HPDE6-E6E7 (cell line): ENCODE measurements at regions not wholly inside any gene's neighbourhood (a gene's known extent, or its start where the extent isn't known, plus 50 kb on each side); places are given as distances from the start of the nearest gene placed in this dataset.
"Not testable (repeated sequence)": the region's sequence is repeated elsewhere in the genome, so short reads cannot be mapped to it uniquely, and the experiment has no call there.

Source experiments
- DNase-seq: peaks from one replicate; pipeline ENCODE4 v3.0.0; 2011; ENCODE audit warnings: missing footprints; ENCODE audit errors: extremely low spot score

DNA sequence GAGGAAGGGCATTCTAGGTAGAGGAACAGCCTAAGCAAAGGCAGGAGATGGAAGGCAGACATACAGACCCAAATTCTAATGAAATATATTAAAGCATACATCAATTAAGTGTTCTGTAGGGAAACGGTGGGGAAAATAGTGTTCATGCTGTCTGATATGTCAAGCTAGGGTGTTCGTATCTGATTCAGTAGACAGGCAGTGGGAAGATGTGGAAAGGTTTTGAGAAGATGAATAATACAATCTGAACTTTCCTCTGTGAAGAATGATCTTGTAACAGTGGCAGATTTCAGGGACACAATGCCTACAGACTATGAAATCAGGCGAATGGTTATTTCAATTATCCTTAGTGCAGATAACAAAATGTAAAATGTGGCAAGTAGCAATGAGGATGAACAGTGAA, 594.2 kb downstream of the KCTD12 start:
- no peak for DNase-seq

DNA sequence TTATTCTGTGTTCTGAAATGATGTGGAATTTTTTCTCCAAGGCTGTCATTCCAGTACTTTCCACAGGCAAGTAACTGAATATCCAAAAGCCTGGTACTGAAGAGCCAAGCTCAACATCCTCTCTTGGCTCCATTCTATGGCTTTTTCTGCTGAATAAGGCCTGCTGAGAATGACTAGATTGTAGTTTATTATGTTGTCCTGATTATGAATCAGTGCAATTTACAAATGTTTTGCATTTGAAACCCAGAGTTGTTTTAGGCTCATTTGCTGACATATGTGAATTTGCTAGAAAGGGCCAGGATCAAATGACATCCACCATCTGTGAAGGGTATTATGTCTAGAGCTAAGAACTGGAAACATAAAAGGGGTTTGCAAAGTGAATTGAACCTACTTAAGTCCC, 596.6 kb downstream of the KCTD12 start:
- no peak for DNase-seq

DNA sequence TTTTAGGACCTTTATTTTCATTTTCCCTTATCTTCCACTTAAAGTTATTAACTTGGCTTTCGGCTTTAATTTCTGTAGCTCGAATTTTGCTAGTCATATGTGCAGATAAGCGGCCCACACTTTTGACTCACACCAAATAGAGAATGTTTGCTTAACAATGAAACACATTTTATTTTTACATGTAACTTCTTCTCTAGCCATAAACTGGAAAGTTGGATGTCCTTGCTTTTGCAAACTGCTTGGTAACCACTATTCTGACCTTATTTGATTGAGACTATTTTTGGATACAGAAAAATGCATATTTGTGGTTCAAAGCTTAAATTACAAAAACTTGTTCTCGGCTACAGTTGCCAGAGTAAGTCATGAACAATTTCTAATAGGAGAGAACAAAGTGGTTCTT, 600.0 kb downstream of the KCTD12 start:
- no peak for DNase-seq

GRCh38 chr13:76285463-76285862, 600.7 kb downstream of the KCTD12 start:
- DNase-seq: no peak

- not testable (repeated sequence) for DNase-seq
Measured at GRCh38 chr13:76279766-76280165, 606.4 kb downstream of the KCTD12 start.

DNA sequence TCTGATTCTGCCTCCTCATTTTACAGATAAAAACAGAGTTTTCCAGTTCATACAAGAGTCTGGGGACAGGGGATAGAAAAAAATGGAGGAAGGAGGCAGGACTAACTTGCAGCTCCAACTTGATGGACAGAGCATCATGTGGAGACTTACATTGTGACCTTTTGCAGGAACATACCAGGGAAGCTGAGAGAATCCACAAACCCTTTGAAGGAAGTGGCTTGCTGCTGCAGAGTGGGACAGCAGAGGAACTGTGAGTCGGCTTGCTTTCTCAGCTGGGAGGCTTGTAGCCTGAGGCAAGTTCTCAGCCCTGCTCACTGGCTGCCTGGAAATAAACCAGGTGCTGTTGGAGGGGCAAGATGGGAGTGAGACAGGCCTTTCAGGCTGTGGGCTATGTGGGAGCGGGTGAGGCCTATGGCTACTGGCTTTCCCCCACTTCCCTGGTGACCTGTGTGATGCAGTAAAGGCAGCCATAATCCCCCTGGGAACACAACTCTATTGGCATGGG, 614.4 kb downstream of the KCTD12 start:
- DNase-seq: no peak

DNA sequence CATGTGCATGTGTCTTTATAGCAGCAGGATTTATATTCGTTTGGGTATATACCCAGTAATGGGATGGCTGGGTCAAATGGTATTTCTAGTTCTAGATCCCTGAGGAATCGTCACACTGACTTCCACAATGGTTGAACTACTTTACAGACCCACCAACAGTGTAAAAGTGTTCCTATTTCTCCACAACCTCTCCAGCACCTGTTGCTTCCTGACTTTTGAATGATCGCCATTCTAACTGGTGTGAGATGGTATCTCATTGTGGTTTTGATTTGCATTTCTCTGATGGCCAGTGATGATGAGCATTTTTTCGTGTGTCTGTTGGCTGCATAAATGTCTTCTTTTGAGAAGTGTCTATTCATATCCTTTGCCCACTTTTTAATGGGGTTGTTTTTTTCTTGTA, 617.9 kb downstream of the KCTD12 start:
- DNase-seq: not testable (repeated sequence)

DNA sequence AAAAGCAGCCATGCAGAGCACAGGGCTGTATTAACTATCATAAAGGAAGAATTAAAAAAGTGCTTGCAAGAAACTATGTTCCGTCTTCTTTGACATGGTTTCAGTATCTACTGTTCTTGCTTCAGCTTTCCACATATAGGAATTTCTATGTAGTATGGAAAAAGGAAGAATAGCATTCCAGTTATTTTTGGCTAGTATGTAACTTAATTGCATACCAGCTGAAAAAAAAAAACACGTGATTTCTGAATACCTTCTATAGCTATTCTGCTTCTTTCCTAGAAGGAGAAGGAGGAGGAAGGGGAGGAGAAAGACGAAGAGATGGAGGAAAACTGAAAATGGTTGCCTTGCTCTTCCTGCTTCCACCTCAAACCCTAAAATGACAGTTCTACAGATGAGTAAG, 619.0 kb downstream of the KCTD12 start:
- DNase-seq: no peak

GRCh38 chr13:76266561-76266960, 619.6 kb downstream of the KCTD12 start:
- DNase-seq: no peak

DNA sequence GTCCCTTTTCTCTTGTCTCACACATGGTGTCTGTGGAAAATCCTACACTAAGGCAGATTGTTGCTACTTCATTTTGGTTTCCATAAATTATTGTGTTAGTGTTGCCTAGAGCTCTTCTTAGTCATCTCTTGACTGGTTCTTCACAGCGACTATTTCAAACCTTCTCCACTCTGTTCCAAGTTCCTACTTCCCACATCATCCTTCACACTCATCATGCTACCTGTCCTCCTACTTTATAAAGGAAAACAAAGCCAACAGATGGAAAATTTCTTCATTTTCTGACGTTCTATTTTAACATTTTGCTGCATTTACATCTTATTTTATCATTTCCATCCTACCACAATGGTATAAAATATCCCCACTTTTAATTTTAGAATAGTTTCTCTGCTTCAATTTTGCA, 614.1 kb downstream of the LMO7 start:
- no peak for DNase-seq

- no peak for DNase-seq
Measured at GRCh38 chr13:76245920-76246319, 609.8 kb downstream of the LMO7 start.

DNA sequence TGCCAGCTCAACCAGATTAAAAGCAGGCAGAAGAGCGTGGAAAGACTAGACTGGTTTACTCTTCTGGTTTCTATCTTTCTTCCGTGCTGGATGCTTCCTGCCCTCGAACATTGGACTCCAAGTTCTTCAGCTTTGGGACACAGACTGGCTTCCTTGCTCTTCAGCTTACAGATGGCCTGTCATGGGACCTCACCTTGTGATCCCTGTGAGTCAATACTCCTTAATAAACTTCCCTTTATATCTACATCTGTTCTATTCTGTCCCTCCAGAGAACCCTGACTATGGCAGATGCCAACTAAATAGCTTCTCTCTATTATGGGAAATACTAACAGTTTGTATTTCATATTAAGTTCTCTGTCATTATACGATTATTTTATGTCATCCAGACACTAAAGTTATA, 609.1 kb downstream of the LMO7 start:
- DNase-seq: no peak

- DNase-seq: not testable (repeated sequence)
Measured at GRCh38 chr13:76243120-76243519, 607.0 kb downstream of the LMO7 start.

DNA sequence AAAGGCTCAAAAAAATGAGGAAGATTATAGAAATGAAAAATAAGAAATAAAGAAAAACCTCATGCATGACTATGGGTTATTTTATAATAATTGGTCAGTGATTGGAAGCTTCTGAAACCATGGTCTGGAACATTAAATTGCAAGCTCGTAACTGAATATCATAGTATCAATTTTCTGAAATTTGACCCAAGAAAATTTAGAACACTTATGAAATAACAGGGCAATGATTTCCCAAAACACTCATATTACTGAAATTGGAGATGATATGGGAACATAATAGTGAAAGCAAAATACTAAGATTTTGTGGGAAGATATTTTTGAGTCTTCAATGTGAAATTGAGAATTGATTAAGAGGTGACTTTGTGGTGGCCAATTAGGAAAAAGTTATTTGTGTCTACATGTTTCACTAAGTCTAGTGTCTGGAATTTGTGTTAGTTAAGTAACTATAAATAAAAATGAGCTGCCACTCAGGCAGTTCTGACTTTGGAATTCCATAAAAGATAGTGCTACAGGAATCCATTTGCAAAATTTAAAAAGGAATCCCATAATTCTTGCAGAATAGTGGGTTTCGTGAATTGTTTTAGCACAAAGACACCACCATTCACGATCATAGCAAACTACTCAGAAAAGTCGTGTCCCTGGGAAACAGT, 603.0 kb downstream of the LMO7 start:
- DNase-seq: no peak

- peak; percentile 1 for DNase-seq
Measured at GRCh38 chr13:76231522-76232167, 595.5 kb downstream of the LMO7 start.

DNA sequence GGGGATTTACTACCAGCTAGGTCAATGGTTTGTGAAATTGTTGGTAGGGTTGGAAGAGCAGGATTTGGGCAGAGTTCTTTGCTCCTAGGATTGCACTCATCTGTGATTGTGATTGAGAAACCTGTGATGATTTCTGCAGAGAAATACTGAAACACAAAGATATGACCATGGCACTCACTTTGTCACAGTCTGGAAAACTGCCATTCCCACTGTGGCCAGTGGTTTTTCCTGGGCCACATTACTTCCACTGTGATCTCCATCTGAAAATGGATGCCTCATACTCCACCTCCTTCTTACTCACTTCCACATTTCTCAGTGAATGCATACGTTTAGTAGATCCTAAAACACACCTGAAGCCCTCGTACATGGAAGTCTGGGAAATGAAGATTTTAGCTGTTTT, 593.2 kb downstream of the LMO7 start:
- DNase-seq: no peak

DNA sequence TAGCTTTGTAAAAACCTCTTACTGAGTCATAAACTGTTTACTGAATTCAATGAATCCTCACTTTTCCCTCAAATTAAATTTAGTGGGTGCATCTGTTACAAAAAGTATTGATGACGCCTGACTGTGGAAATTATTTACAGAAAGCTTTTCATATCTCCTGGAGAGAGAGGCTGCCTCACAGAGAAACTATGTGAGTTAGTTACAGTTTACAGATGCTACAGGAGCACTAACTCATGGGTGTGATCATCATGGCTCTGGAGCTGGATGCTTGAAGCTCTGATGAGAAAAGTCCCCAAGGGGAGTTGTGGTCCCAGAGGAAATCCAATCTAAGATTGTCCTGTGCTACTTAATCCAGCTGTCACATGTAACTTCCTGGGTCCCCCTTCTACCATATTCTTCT, 590.8 kb downstream of the LMO7 start:
- DNase-seq: no peak

DNA sequence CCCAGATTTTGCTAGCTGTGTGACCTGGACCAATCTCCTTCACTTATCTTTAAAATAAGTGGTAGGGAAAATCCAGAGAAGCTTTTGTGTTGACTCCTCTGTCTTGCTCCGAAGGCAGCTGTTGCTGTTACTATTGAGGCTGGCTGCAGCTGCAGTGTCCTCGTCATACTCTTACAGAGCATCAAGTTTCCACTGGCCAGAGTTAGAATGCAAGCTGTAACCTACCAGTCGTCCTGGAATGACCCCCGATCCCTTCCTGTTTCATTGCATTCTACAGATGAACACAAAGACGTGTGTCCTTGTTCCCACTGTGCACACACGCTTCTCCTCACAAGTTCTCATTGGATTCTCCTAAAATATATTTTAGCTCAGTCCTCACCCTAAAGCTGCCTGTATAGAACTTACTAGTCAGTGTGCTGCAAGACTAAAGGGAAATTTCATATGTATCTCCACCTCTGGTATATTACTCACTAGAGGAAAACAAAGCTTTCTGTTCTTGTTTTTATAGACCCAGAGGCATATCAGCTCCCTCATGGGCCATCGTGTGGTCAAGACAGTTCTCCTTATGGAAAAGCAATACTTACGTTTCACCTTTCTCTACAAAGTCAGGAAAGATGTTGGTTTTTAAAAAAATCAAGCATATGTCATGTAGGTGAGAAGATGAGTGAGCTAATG, 589.8 kb downstream of the LMO7 start:
- DNase-seq: no peak

DNA sequence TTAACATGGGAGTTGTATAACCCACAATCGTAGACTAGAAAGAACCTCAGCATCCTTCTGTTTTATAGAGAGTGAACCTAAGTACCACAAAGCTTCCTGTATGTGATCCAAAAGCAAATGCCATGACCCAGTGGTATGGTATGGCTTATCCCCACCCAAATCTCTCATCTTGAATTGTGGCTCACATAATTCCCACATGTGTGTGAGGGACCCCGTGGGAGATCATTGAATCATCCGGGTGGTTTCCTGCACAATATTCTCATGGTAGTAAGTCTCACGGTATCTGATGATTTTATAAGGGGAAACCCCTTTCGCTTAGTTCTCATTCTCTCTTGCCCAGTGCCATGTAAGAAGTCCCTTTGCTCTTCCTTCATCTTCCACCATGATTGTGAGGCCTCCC, 587.9 kb downstream of the LMO7 start:
- DNase-seq: no peak

DNA sequence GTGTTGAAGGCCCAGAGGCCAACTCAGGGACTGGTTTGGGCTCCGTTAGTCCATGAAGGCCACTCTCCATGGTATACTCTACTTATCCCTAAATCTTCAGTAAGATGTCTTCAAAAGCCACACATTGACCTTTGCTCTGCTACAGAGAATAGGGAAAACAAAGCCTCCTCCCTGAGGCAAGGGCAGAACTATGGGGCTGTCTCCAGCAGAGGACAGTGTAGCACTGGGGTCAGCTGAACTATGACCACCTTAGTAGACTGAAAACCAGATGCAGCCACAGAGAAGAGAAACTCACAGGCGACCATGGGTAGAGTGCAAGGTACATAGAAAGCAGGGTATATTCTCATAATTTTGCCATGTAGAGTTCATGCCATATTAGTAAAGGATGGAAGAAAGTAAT, 587.4 kb downstream of the LMO7 start:
- DNase-seq: no peak

DNA sequence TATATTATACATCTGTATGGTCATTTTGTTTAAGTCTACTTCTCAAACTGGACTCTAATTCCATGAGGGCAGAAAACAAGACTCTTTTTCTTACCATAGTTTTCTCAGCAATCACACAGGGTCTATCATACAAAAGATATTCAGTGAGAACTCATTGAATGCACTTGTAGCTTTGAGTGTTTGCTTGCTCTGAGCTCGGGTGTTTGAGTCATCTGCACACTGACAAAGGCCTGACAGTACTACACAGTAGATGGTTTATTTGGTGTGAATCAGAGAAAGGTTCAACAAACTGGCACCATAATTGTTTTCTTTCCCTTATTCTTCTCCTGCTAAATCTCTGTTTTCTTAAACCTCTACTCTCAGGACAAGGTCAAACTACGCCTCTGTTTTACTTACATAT, 586.4 kb downstream of the LMO7 start:
- no peak for DNase-seq

GRCh38 chr13:76216729-76217128, 580.6 kb downstream of the LMO7 start:
- no peak for DNase-seq

- DNase-seq: no peak
Measured at GRCh38 chr13:76214001-76214400, 577.9 kb downstream of the LMO7 start.
